Colon (tissue), 2 donors: ENCODE measurements at regions not wholly inside any gene's neighbourhood (a gene's known extent, or its start where the extent isn't known, plus 50 kb on each side); places are given as distances from the start of the nearest gene placed in this dataset.
"Not testable (repeated sequence)": the region's sequence is repeated elsewhere in the genome, so short reads cannot be mapped to it uniquely, and the experiment has no call there.

Experiments used
- FAIRE-seq: peaks from 2 replicates; lab custom pipeline; 2012; peaks lifted over from hg19 to GRCh38; lab: Jason Lieb, UNC
- donor health status: control.
- donor health status: control.

- FAIRE-seq: not testable (repeated sequence)
Observed at GRCh38 chr2:88802026-88802425, 110.6 kb downstream of the RPIA start.

- FAIRE-seq: no peak
Observed at GRCh38 chr2:88807237-88807962, 115.9 kb downstream of the RPIA start.

- no peak for FAIRE-seq
Observed at GRCh38 chr2:88808083-88808482, 116.6 kb downstream of the RPIA start.

- no peak for FAIRE-seq
Observed at GRCh38 chr2:88808652-88809051, 117.2 kb downstream of the RPIA start.

GRCh38 chr2:88809216-88809615 is 117.7 kb downstream of the RPIA start:
- FAIRE-seq: no peak

GRCh38 chr2:88810017-88810416 is 118.5 kb downstream of the RPIA start:
- FAIRE-seq: no peak

GRCh38 chr2:88810488-88810887 is 119.0 kb downstream of the RPIA start:
- FAIRE-seq: no peak

- no peak for FAIRE-seq
Observed at GRCh38 chr2:88811233-88811632, 119.8 kb downstream of the RPIA start.

- no peak for FAIRE-seq
Observed at GRCh38 chr2:88811681-88812080, 120.2 kb downstream of the RPIA start.

GRCh38 chr2:88813612-88814011 is 122.1 kb downstream of the RPIA start:
- FAIRE-seq: no peak

GRCh38 chr2:88815282-88815681 is 123.8 kb downstream of the RPIA start:
- FAIRE-seq: no peak

GRCh38 chr2:88815697-88816096 is 124.2 kb downstream of the RPIA start:
- FAIRE-seq: no peak

GRCh38 chr2:88818381-88818780 is 126.9 kb downstream of the RPIA start:
- FAIRE-seq: no peak

- FAIRE-seq: no peak
Observed at GRCh38 chr2:88824951-88825350, 133.5 kb downstream of the RPIA start.

- no peak for FAIRE-seq
Observed at GRCh38 chr2:88826399-88826798, 134.9 kb downstream of the RPIA start.

GRCh38 chr2:88827821-88828220 is 136.3 kb downstream of the RPIA start:
- no peak for FAIRE-seq

- no peak for FAIRE-seq
Observed at GRCh38 chr2:88828397-88829137, 137.1 kb downstream of the RPIA start.

- FAIRE-seq: no peak
Observed at GRCh38 chr2:88829607-88830463, 138.4 kb downstream of the RPIA start.

GRCh38 chr2:88831071-88831791 is 139.8 kb downstream of the RPIA start:
- FAIRE-seq: no peak

- FAIRE-seq: no peak
Observed at GRCh38 chr2:88831792-88832248, 140.3 kb downstream of the RPIA start.

GRCh38 chr2:88832311-88832991 is 141.0 kb downstream of the RPIA start:
- FAIRE-seq: no peak
